Loucy (cell line): ENCODE measurements at regions not wholly inside any gene's neighbourhood (a gene's known extent, or its start where the extent isn't known, plus 50 kb on each side); places are given as distances from the start of the nearest gene placed in this dataset.

Experiments
- H2AFZ ChIP-seq: fragments of 200-600 bp; sonication (generic); 2 replicates; pipeline ENCODE4 v1.6.0; 2016; ENCODE audit warnings: antibody characterized with exemption, mild to moderate bottlenecking, low read length, moderate library complexity
- H3F3A ChIP-seq: fragments of 200-600 bp; 2 replicates; pipeline ENCODE4 v1.6.0; 2016; ENCODE audit warnings: antibody characterized with exemption, low read depth, mild to moderate bottlenecking
- H3K27me3 ChIP-seq: fragments of 200-600 bp; sonication (generic); 2 replicates; pipeline ENCODE4 v1.6.1; 2014; ENCODE audit warnings: low read length, mild to moderate bottlenecking; ENCODE audit not compliant: insufficient read depth, poor library complexity, severe bottlenecking
- H3K36me3 ChIP-seq: fragments of 200-600 bp; sonication (generic); 2 replicates; pipeline ENCODE4 v1.6.1; 2016; ENCODE audit warnings: low read length; ENCODE audit not compliant: insufficient read depth
- H3K4me1 ChIP-seq: fragments of 200-600 bp; sonication (generic); 2 replicates; pipeline ENCODE4 v1.5.1; 2014; ENCODE audit warnings: low read length, mild to moderate bottlenecking; ENCODE audit not compliant: insufficient read depth, poor library complexity, severe bottlenecking
- H3K4me2 ChIP-seq: fragments of 200-600 bp; sonication (generic); 2 replicates; pipeline ENCODE4 v1.6.0; 2014; ENCODE audit warnings: antibody characterized with exemption, low read length, low read depth, mild to moderate bottlenecking; ENCODE audit not compliant: poor library complexity, severe bottlenecking
- H3K4me3 ChIP-seq: fragments of 200-600 bp; sonication (generic); 2 replicates; pipeline ENCODE4 v1.5.1; 2014; ENCODE audit warnings: low read length, mild to moderate bottlenecking, mixed read lengths; ENCODE audit not compliant: poor library complexity, severe bottlenecking
- H3K79me2 ChIP-seq: fragments of 200-600 bp; sonication (generic); 2 replicates; pipeline ENCODE4 v1.6.1; 2014; ENCODE audit warnings: low read length; ENCODE audit not compliant: insufficient read depth
- H3K9ac ChIP-seq: fragments of 200-600 bp; sonication (generic); 2 replicates; pipeline ENCODE4 v1.6.0; 2014; ENCODE audit warnings: mild to moderate bottlenecking, low read depth, low read length, moderate library complexity; ENCODE audit not compliant: poor library complexity, severe bottlenecking
- H3K9me2 ChIP-seq: fragments of 200-600 bp; sonication (generic); replicated peaks from 2 replicates; pipeline ENCODE4 v1.6.1; 2016; ENCODE audit warnings: low read depth, low read length, mixed read lengths
- H3K9me3 ChIP-seq: fragments of 200-600 bp; sonication (generic); 2 replicates; pipeline ENCODE4 v1.6.1; 2014; ENCODE audit warnings: mild to moderate bottlenecking, antibody characterized with exemption, low read length, low read depth; ENCODE audit not compliant: insufficient read depth
- H4K20me1 ChIP-seq: fragments of 200-600 bp; sonication (generic); 2 replicates; pipeline ENCODE4 v1.6.0; 2014; ENCODE audit warnings: antibody characterized with exemption, low read length, mild to moderate bottlenecking; ENCODE audit not compliant: insufficient read depth, poor library complexity, severe bottlenecking
- EZH2phosphoT487 ChIP-seq: fragments of 200-600 bp; IDR thresholded peaks from 2 replicates; pipeline ENCODE4 v1.6.1; 2018; ENCODE audit warnings: antibody characterized with exemption, mild to moderate bottlenecking, moderate library complexity, borderline replicate concordance
- TF ChIP-seq, protein P1 (sequence below): fragments of 200-600 bp; sonication (generic); conservative IDR thresholded peaks from 2 replicates; pipeline ENCODE4 v1.5.1; 2014; ENCODE audit warnings: mild to moderate bottlenecking, antibody characterized with exemption, low read length

- no peaks in the 10 kb centered on the region for H3K9me3 ChIP-seq
- H3K4me3 ChIP-seq = no peak overlapping the region
- H2AFZ ChIP-seq = no peak overlapping the region
- TF ChIP-seq, protein P1, sequence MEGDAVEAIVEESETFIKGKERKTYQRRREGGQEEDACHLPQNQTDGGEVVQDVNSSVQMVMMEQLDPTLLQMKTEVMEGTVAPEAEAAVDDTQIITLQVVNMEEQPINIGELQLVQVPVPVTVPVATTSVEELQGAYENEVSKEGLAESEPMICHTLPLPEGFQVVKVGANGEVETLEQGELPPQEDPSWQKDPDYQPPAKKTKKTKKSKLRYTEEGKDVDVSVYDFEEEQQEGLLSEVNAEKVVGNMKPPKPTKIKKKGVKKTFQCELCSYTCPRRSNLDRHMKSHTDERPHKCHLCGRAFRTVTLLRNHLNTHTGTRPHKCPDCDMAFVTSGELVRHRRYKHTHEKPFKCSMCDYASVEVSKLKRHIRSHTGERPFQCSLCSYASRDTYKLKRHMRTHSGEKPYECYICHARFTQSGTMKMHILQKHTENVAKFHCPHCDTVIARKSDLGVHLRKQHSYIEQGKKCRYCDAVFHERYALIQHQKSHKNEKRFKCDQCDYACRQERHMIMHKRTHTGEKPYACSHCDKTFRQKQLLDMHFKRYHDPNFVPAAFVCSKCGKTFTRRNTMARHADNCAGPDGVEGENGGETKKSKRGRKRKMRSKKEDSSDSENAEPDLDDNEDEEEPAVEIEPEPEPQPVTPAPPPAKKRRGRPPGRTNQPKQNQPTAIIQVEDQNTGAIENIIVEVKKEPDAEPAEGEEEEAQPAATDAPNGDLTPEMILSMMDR = no peak
- no peak for TF ChIP-seq EZH2phosphoT487
- H4K20me1 ChIP-seq = no peaks in the 10 kb centered on the region
- H3K4me1 ChIP-seq = no peaks in the 10 kb centered on the region
- H3K9me2 ChIP-seq = no peaks in the 10 kb centered on the region
- H3K27me3 ChIP-seq = no peaks in the 10 kb centered on the region
- no peak overlapping the region for H3K4me2 ChIP-seq
- no peaks in the 10 kb centered on the region for H3F3A ChIP-seq
- no peaks in the 10 kb centered on the region for H3K36me3 ChIP-seq
- H3K79me2 ChIP-seq = no peaks in the 10 kb centered on the region
- no peak overlapping the region for H3K9ac ChIP-seq
Measured at GRCh38 chr12:87305481-87305880, 723.7 kb downstream of the C12orf50 start.

GRCh38 chr12:87304406-87304805, 724.8 kb downstream of the C12orf50 start:
- H4K20me1 ChIP-seq = no peaks in the 10 kb centered on the region
- no peaks in the 10 kb centered on the region for H3K9me3 ChIP-seq
- no peaks in the 10 kb centered on the region for H3K4me1 ChIP-seq
- no peaks in the 10 kb centered on the region for H3K27me3 ChIP-seq
- H3K9me2 ChIP-seq = no peaks in the 10 kb centered on the region
- no peaks in the 10 kb centered on the region for H3K36me3 ChIP-seq
- H3K4me2 ChIP-seq = no peak overlapping the region
- TF ChIP-seq, protein P1 = no peak
- no peak for TF ChIP-seq EZH2phosphoT487
- H3F3A ChIP-seq = no peaks in the 10 kb centered on the region
- no peak overlapping the region for H3K4me3 ChIP-seq
- no peak overlapping the region for H3K9ac ChIP-seq
- no peak overlapping the region for H2AFZ ChIP-seq
- H3K79me2 ChIP-seq = no peaks in the 10 kb centered on the region

GRCh38 chr12:87303396-87304012, 725.7 kb downstream of the C12orf50 start:
- no peak overlapping the region for H3K4me2 ChIP-seq
- no peak overlapping the region for H2AFZ ChIP-seq
- H3F3A ChIP-seq = no peaks in the 10 kb centered on the region
- H3K36me3 ChIP-seq = no peaks in the 10 kb centered on the region
- H3K9me3 ChIP-seq = no peaks in the 10 kb centered on the region
- no peak overlapping the region for H3K4me3 ChIP-seq
- H3K27me3 ChIP-seq = no peaks in the 10 kb centered on the region
- H3K79me2 ChIP-seq = no peaks in the 10 kb centered on the region
- TF ChIP-seq, protein P1 = no peak
- no peak for TF ChIP-seq EZH2phosphoT487
- H3K9me2 ChIP-seq = no peaks in the 10 kb centered on the region
- H3K4me1 ChIP-seq = no peaks in the 10 kb centered on the region
- no peak overlapping the region for H3K9ac ChIP-seq
- no peaks in the 10 kb centered on the region for H4K20me1 ChIP-seq
